Stimulated activated CD8-positive, alpha-beta memory T cell treated with anti-CD3 and anti-CD28 coated beads, Interleukin-4, amount 100 ng/mL, for 48 hours (primary cell): ENCODE measurements at regions not wholly inside any gene's neighbourhood (a gene's known extent, or its start where the extent isn't known, plus 50 kb on each side); places are given as distances from the start of the nearest gene placed in this dataset.

Experiments used
- DNase-seq: peaks from one replicate; pipeline ENCODE4 v3.0.0-alpha.2; 2020

- DNase-seq: no peak
Observed at GRCh38 chr2:6545795-6546194, 319.9 kb downstream of the CMPK2 start.

GRCh38 chr2:6554466-6554865 lies 311.2 kb downstream of the CMPK2 start:
- no peak for DNase-seq

DNA sequence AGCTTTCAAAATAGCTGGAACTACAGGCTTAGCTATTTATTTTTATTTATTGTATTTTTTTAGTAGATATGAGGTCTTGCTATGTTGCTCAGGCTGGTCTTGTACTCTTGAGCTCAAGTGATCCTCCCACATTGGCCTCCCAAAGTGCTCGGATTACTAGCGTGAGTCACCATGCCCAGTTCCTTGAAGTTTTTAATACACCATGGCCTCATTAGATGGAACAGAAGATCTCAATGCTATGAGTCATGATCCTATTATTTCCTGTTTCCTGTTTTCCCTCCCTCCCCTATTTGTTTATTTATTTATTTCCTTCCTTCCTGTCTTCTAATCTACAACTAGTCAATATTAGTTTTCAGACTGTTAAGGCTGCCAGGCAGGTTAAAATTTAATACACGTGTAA lies 309.0 kb downstream of the CMPK2 start:
- no peak for DNase-seq

- no peak for DNase-seq
Observed at GRCh38 chr2:6557737-6558136, 308.0 kb downstream of the CMPK2 start.

DNA sequence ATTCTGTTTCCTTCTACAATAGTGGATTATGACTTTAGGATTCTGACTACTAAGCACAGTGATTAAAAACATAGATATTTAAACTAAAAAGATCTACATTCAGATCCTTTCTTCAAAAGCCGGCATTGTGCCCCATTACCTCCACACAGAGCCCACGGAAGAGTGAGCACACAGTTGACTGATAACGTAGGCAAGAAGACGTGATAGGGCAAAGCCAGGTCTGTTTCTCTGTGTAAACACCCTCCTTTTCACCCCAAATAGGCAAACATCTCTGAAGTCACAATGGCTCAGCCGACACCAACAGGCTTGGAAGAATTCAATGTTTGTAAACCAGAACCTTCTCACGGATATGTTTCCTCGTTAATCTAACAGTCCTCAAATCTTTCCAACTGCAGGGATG lies 302.9 kb downstream of the CMPK2 start:
- DNase-seq: no peak

DNA sequence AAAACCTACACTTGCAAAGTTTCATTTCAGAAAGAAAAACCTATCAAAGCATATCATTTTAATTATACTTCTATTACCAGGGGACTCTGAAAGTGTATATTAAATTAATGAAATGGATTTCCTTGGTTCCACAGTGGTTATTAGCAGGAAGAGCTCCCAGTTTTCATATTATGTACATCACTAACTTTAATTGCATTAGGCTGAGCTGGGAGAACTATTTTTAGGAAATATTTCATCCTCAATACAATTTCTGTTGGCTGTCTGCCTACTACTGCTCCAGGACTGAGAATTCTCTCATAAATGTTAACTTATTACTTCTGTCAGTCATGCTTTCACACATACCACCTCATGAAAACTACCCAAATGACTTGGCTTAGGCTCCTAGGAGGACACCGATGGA lies 301.4 kb downstream of the CMPK2 start:
- DNase-seq: no peak

DNA sequence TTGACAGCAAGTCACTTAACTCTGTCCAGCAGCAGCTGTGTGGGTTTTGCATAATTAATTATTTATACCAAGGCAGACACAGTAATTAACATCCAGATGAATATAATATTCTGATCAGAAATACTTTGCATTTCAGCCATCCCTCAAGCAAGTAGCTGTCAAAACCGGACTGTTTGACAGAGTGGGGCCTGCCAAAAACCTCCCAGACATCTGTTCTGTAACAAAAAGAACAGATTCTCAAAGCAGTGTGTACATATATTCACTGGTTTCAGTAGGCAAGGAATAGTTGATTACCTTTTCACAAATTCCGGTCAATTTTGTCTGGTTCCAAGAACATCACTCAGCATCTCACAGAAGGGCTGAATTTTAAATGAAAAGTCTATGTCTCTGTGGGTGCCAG lies 291.6 kb downstream of the CMPK2 start:
- no peak for DNase-seq

DNA sequence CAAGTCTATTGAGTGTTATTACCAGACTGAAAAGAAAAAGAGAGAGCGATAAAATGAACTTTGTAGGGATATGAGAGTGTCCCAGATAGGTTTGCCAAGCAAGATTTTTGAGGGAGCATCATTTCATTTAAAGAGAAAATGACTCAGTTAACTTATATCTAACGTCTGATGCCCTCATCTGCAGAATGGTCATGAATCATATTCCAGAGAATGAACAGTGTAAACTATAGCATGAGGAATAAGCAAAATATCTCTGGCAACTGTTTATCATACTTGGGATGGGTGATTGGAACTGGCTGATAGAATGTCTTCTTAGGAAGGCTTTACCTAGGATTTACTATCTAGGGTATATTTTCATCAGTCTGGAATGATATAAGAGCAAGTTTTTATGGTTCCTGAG lies 289.4 kb downstream of the CMPK2 start:
- DNase-seq: no peak

DNA sequence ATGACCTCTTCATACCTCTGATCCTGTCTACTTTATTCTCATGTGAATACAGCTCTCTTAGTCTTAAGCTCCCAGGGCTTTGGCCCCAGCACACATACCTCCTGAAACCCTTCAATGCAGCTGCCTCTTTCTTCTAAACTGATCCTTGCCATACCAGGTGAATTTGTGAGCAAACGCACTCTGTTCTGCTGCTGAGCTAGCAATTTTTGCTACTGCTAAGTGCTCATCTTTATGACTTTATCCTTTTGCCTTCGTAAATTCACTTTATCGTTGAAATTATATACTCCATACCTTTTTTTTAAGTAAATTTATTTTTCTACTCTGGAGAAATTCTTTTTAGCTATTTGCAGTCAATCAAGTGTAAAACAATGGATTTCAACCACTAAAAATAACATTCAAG lies 287.7 kb downstream of the CMPK2 start:
- no peak for DNase-seq

DNA sequence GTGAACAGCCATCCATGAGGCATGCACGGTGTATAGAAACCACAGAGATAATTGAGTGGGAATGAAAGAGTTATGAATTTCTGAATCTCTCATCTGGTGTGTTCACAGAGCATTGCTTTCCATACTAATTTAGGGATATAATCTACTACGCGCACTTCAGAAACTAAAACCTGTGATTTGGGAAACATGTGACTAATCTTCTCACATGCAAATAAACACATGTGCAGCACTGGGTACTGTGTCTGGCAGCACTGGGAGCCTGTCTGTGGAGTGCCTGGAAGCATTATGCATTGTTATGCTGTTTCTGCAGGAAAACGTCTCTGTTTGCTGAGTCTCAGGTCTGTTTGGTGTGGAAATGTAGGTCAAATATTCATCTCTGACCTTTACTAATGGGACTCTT lies 287.3 kb downstream of the CMPK2 start:
- no peak for DNase-seq

GRCh38 chr2:6579281-6579680 lies 286.4 kb downstream of the CMPK2 start:
- no peak for DNase-seq

GRCh38 chr2:6580982-6581381 lies 284.7 kb downstream of the CMPK2 start:
- no peak for DNase-seq

DNA sequence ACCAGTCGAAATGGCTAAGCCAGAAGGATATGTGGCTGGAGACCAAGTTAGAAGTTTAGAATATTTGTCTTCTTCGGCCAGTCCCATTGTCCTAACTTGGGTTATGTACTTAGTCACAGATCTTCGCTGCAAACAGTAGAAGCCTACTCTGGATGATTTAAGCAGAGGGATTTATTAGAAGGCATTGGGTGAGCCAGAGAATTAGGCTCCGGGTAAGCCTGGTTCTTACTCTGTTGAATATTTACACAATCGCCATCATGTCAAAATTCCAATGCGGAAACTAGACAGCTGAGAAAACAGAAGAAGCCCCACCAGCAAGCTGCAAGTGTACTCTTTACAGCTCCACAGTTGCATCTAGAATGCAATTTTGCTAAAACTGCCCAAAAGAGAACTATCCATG lies 276.6 kb downstream of the CMPK2 start:
- no peak for DNase-seq

DNA sequence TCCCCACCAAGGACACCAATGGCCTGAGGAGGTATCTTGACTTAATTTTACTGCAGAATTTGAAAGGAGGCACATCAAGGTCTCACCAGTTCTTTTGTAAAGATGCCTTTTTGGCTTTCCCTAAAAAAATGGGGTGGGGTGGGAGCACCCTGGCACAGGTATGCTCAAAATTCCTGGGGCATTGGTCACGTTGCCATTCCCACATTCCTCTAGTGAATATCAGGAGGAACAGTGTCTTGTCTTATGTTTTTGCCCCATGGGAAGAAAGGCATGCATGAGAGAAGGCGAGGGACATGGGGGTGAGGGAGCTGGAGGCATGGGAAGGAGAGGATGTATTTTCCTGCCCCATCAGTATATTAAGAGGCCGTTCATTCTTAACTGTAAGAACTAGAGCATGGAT lies 275.3 kb downstream of the CMPK2 start:
- DNase-seq: no peak

DNA sequence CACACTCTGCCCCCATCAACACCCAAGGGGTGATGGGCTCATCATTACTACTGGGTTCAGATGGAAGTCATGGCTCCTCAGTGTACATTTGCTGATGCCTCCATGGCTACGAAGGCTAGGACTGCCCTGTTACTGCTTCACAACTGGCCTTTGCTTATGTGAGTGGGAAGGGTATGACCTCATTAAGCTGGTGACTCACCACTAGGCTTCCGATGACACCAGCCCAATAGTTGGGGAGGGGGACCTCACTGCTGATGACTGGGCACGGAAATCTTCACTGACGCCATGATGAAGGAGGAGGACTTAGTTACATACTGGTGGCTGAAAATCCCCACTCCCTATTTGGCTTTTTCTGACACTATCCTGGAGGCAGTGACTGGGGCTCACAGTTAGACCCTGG lies 263.2 kb downstream of the CMPK2 start:
- DNase-seq: no peak

GRCh38 chr2:6605836-6606505 lies 259.7 kb downstream of the CMPK2 start:
- DNase-seq: no peak

DNA sequence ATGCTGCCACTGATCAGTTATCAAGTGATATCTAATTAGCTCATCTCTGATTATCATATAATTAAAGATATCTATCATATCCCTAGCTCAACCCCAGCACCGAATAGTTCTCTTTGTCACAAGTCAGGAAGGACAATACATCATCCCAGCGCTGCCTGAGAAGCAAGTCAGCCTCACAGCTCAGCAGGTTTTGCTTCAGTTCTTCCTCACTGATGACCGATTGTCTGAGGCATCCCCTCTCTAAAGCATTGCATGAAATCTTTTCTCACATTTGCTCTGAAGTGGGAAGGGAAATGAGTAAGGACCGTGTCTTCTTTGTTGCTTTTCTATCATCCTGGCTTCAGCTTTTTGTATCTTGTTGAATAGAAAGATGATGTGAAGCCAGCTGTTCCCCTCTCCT lies 247.9 kb downstream of the CMPK2 start:
- no peak for DNase-seq

- no peak for DNase-seq
Observed at GRCh38 chr2:6618201-6618600, 247.5 kb downstream of the CMPK2 start.

- DNase-seq: no peak
Observed at GRCh38 chr2:6623746-6624145, 242.0 kb downstream of the CMPK2 start.

DNA sequence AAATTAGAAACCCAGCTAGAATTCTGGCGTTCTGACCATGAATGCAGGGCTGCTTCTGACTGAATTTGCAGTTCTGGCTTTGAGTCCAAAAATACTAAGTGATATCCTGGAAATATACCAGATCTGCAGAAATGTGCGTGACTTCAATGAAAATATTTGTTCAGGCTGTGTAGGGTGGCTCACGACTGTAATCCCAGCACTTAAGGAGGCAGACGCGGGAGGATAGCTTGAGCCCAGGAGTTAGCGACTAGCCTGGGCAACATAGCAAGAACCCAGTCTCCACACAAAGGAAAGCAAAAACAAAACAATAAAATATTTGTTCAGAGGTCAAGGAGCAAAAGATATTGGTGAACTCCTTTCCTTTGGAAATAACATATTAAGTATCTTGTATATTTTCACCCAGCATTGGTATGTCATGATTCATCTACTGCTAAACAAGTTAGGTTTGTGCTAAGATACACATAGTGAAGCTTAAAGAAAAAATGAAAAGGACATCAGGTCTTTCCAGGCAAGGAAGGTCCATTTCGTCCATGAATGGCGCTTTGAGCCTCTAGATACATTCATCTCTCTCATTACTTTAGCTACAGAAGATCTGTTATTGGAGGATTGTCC lies 239.2 kb downstream of the CMPK2 start:
- no peak for DNase-seq

- no peak for DNase-seq
Observed at GRCh38 chr2:6627316-6627715, 238.4 kb downstream of the CMPK2 start.

- no peak for DNase-seq
Observed at GRCh38 chr2:6630209-6630608, 235.5 kb downstream of the CMPK2 start.

DNA sequence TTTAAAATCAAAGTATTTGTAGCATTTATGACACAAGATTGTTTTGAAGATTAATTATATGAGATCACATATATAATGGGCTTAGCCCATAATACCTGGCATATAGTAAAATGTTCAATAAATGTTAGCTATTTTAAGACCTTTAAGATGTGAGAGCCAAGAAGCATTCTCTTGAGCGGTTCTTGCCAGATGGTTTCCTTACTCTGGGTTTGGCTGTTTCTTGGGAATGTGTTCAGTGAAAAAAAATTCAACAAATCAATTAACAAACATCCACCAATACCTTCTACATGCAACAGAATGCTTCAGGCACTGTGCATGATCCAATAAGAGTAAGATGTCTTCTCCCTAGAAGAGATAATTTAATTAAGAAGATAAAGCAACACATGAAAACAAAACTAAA lies 230.4 kb downstream of the CMPK2 start:
- DNase-seq: no peak

DNA sequence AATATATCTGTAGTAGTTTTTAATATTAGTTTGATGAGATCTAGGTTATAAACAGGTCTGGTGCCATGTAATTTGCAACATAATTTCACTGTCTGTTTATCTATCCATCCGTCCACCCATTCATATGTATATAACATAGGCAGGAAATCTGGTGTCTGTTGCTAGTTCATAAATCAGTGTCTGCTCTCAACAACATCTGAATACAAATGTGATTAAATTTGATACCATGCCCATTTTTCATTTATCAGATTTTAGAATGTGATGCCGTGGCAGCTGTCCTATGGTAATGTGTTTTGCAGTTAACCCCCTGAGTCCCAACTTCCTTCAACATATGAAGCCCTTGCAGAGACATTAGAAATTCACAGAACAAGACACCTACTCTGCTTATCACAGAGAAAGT lies 228.4 kb downstream of the CMPK2 start:
- no peak for DNase-seq

DNA sequence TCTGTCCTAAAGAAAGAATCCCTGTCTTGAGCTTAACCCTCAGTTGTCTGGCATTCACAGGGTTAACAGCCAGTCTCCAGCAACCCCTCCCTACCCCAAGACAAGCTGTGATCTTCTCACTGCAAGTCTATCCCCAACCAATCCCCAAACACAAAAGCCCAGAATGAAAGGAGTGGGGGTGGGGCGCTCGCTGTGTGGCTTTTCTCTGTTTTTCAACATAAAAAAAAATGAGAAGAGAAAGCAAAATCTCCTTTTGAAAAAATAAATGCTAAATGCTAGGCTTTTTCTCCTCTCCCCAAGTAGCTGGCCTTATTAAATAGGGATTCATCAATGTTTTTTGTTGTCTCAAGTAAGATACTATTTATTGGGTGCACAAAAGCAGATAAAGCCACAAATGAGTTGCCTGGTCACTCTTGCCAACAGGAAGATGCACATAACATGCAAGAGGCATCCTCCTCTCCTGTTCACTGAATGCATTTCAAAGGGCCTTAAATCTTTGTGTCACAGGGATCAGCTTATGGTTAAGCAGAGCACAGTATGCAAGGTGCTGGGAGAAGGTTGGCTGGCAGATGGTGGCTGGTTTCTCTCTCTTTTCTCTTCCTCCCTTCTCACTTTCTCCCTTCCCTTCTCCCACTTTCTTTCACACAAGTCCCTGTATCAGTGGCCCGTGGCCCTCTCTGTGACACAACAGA lies 225.6 kb downstream of the CMPK2 start:
- no peak for DNase-seq
